HEK293 (cell line): ENCODE measurements at regions not wholly inside any gene's neighbourhood (a gene's known extent, or its start where the extent isn't known, plus 50 kb on each side); places are given as distances from the start of the nearest gene placed in this dataset.

Source experiments
- ZNF223 ChIP-seq: fragments of 450-650 bp; formaldehyde crosslinking; IDR thresholded peaks from 2 replicates; pipeline ENCODE4 v1.5.1; 2016; ENCODE audit warnings: missing biosample characterization, missing genetic modification characterization
- ZNF660 ChIP-seq: fragments of 450-650 bp; IDR thresholded peaks from 2 replicates; pipeline ENCODE4 v1.5.1; 2018; ENCODE audit warnings: missing biosample characterization, mild to moderate bottlenecking, missing genetic modification characterization

GRCh38 chr3:168455814-168456213, 360.1 kb upstream of the GOLIM4 start:
- TF ChIP-seq ZNF223 (tag by site-specific recombination) = no peak
- no peak for TF ChIP-seq ZNF660 (tag by site-specific recombination)
